NT2/D1 (cell line): ENCODE measurements at regions not wholly inside any gene's neighbourhood (a gene's known extent, or its start where the extent isn't known, plus 50 kb on each side); places are given as distances from the start of the nearest gene placed in this dataset.

Experiments
- DNase-seq: peaks from one replicate; pipeline ENCODE4 v3.0.0-alpha.2; 2011; ENCODE audit warnings: low read depth, low spot score
- H3K27me3 ChIP-seq: 2 replicates; pipeline ENCODE4 v1.6.0; 2011; ENCODE audit warnings: mild to moderate bottlenecking; ENCODE audit not compliant: insufficient read length, insufficient read depth
- H3K36me3 ChIP-seq: 2 replicates; pipeline ENCODE4 v1.6.1; 2011; ENCODE audit warnings: mild to moderate bottlenecking, low read length, mixed read lengths; ENCODE audit not compliant: insufficient read depth, insufficient read length
- H3K4me1 ChIP-seq: 2 replicates; pipeline ENCODE4 v1.5.1; 2011; ENCODE audit not compliant: insufficient read depth, insufficient read length
- H3K4me3 ChIP-seq: 2 replicates; pipeline ENCODE4 v1.5.1; 2011; ENCODE audit warnings: low read depth; ENCODE audit not compliant: insufficient read length
- H3K9ac ChIP-seq: 2 replicates; pipeline ENCODE4 v1.6.0; 2011; ENCODE audit warnings: low read depth; ENCODE audit not compliant: insufficient read length
- H3K9me3 ChIP-seq: 2 replicates; pipeline ENCODE4 v1.5.1; 2011; ENCODE audit warnings: mild to moderate bottlenecking, low read length; ENCODE audit not compliant: insufficient read depth
- SUZ12 ChIP-seq: IDR thresholded peaks from 2 replicates; pipeline ENCODE4 v1.6.1; 2011; ENCODE audit not compliant: insufficient read length, insufficient read depth; ENCODE audit errors: extremely low read depth
- YY1 ChIP-seq: IDR thresholded peaks from 2 replicates; pipeline ENCODE4 v1.6.1; 2011; ENCODE audit not compliant: insufficient read length, insufficient read depth
- ZNF274 ChIP-seq: IDR thresholded peaks from 2 replicates; pipeline ENCODE4 v1.6.1; 2011; ENCODE audit warnings: mild to moderate bottlenecking, low read depth, low read length

- H3K27me3 ChIP-seq: no peaks in the 10 kb centered on the region
- no peak overlapping the region for H3K9ac ChIP-seq
- DNase-seq: no peak
- no peaks in the 10 kb centered on the region for H3K36me3 ChIP-seq
- H3K4me1 ChIP-seq: no peaks in the 10 kb centered on the region
- TF ChIP-seq SUZ12: no peak
- no peak for TF ChIP-seq ZNF274
- TF ChIP-seq YY1: no peak
- no peak overlapping the region for H3K4me3 ChIP-seq
- no peaks in the 10 kb centered on the region for H3K9me3 ChIP-seq
These were observed 74.2 kb upstream of the ZPBP start for GRCh38 chr7:50166997-50167965.

- no peaks in the 10 kb centered on the region for H3K9me3 ChIP-seq
- H3K36me3 ChIP-seq: no peaks in the 10 kb centered on the region
- no peaks in the 10 kb centered on the region for H3K4me1 ChIP-seq
- H3K4me3 ChIP-seq: no peak overlapping the region
- H3K27me3 ChIP-seq: no peaks in the 10 kb centered on the region
- DNase-seq: no peak
- TF ChIP-seq YY1 (no peak), SUZ12 (no peak), ZNF274 (no peak)
- no peak overlapping the region for H3K9ac ChIP-seq
These were observed 71.6 kb upstream of the ZPBP start for GRCh38 chr7:50164559-50165170.

GRCh38 chr7:50160206-50160605, 67.2 kb upstream of the ZPBP start:
- DNase-seq: no peak
- H3K36me3 ChIP-seq: no peaks in the 10 kb centered on the region
- H3K9me3 ChIP-seq: no peaks in the 10 kb centered on the region
- no peak overlapping the region for H3K4me3 ChIP-seq
- H3K27me3 ChIP-seq: no peaks in the 10 kb centered on the region
- no peaks in the 10 kb centered on the region for H3K4me1 ChIP-seq
- TF ChIP-seq ZNF274: no peak
- TF ChIP-seq YY1: no peak
- TF ChIP-seq SUZ12: no peak
- H3K9ac ChIP-seq: no peak overlapping the region

GRCh38 chr7:50159154-50159553, 66.1 kb upstream of the ZPBP start:
- TF ChIP-seq ZNF274 (no peak), YY1 (no peak), SUZ12 (no peak)
- DNase-seq: no peak
- H3K4me3 ChIP-seq: no peak overlapping the region
- no peaks in the 10 kb centered on the region for H3K27me3 ChIP-seq
- no peaks in the 10 kb centered on the region for H3K9me3 ChIP-seq
- H3K9ac ChIP-seq: no peak overlapping the region
- no peaks in the 10 kb centered on the region for H3K4me1 ChIP-seq
- no peaks in the 10 kb centered on the region for H3K36me3 ChIP-seq

- DNase-seq: no peak
- TF ChIP-seq YY1 (no peak), ZNF274 (no peak), SUZ12 (no peak)
- Histone ChIP-seq H3K9me3 (no peaks in the 10 kb centered on the region), H3K4me1 (no peaks in the 10 kb centered on the region), H3K36me3 (no peaks in the 10 kb centered on the region), H3K9ac (no peak overlapping the region), H3K27me3 (no peaks in the 10 kb centered on the region), H3K4me3 (no peak overlapping the region)
These were observed 63.7 kb upstream of the ZPBP start for GRCh38 chr7:50156706-50157105.

GRCh38 chr7:50156163-50156562, 63.1 kb upstream of the ZPBP start:
- no peak for DNase-seq
- Histone ChIP-seq H3K4me1 (no peaks in the 10 kb centered on the region), H3K27me3 (no peaks in the 10 kb centered on the region), H3K36me3 (no peaks in the 10 kb centered on the region), H3K4me3 (no peak overlapping the region), H3K9ac (no peak overlapping the region), H3K9me3 (no peaks in the 10 kb centered on the region)
- no peak for TF ChIP-seq SUZ12
- no peak for TF ChIP-seq ZNF274
- no peak for TF ChIP-seq YY1

GRCh38 chr7:50155755-50156154, 62.7 kb upstream of the ZPBP start:
- Histone ChIP-seq H3K36me3 (no peaks in the 10 kb centered on the region), H3K27me3 (no peaks in the 10 kb centered on the region), H3K4me1 (no peaks in the 10 kb centered on the region), H3K9ac (no peak overlapping the region), H3K9me3 (no peaks in the 10 kb centered on the region), H3K4me3 (no peak overlapping the region)
- no peak for DNase-seq
- no peak for TF ChIP-seq ZNF274
- TF ChIP-seq YY1: no peak
- no peak for TF ChIP-seq SUZ12
